Stimulated activated CD4-positive, alpha-beta T cell treated with anti-CD3 and anti-CD28 coated beads, Interleukin-15, amount 100 ng/mL, for 48 hours (primary cell): ENCODE measurements at regions not wholly inside any gene's neighbourhood (a gene's known extent, or its start where the extent isn't known, plus 50 kb on each side); places are given as distances from the start of the nearest gene placed in this dataset.
"Not testable (repeated sequence)": the region's sequence is repeated elsewhere in the genome, so short reads cannot be mapped to it uniquely, and the experiment has no call there.

Source experiments
- DNase-seq, 2 donors: peaks; one replicate each; pipeline ENCODE4 v3.0.0-alpha.2; 2020; ENCODE audit warnings: low read depth in 2 of 2

- DNase-seq, result no peak
Observed at GRCh38 chr12:17358835-17359234, 731.2 kb downstream of the RERGL start.

GRCh38 chr12:17357396-17357795 lies 732.6 kb downstream of the RERGL start:
- DNase-seq, result no peak

- no peak for DNase-seq
Observed at GRCh38 chr12:17352164-17352563, 737.8 kb downstream of the RERGL start.

GRCh38 chr12:17348311-17348710 lies 741.7 kb downstream of the RERGL start:
- DNase-seq, result no peak

GRCh38 chr12:17344649-17345048 lies 738.7 kb upstream of the LMO3 start:
- no peak for DNase-seq

- no peak for DNase-seq
Observed at GRCh38 chr12:17342381-17342961, 736.5 kb upstream of the LMO3 start.

- DNase-seq, result no peak
Observed at GRCh38 chr12:17335487-17335886, 729.5 kb upstream of the LMO3 start.

- no peak for DNase-seq
Observed at GRCh38 chr12:17334784-17335183, 728.8 kb upstream of the LMO3 start.

GRCh38 chr12:17333287-17333686 lies 727.3 kb upstream of the LMO3 start:
- DNase-seq, result no peak

- no peak for DNase-seq
Observed at GRCh38 chr12:17326649-17327048, 720.7 kb upstream of the LMO3 start.

- no peak for DNase-seq
Observed at GRCh38 chr12:17322090-17322489, 716.1 kb upstream of the LMO3 start.

- DNase-seq, result no peak
Observed at GRCh38 chr12:17304503-17305347, 698.8 kb upstream of the LMO3 start.

- DNase-seq, result no peak
Observed at GRCh38 chr12:17302001-17302400, 696.0 kb upstream of the LMO3 start.

GRCh38 chr12:17301544-17301943 lies 695.6 kb upstream of the LMO3 start:
- no peak for DNase-seq

GRCh38 chr12:17296882-17297281 lies 690.9 kb upstream of the LMO3 start:
- no peak for DNase-seq

- no peak for DNase-seq
Observed at GRCh38 chr12:17286874-17287273, 680.9 kb upstream of the LMO3 start.

- no peak for DNase-seq
Observed at GRCh38 chr12:17284873-17285272, 678.9 kb upstream of the LMO3 start.

GRCh38 chr12:17283563-17283962 lies 677.6 kb upstream of the LMO3 start:
- DNase-seq, result no peak

GRCh38 chr12:17282169-17282568 lies 676.2 kb upstream of the LMO3 start:
- DNase-seq, result not testable (repeated sequence)

GRCh38 chr12:17278946-17279345 lies 673.0 kb upstream of the LMO3 start:
- no peak for DNase-seq

- DNase-seq, result no peak
Observed at GRCh38 chr12:17276196-17276595, 670.2 kb upstream of the LMO3 start.

GRCh38 chr12:17266856-17267255 lies 660.9 kb upstream of the LMO3 start:
- no peak for DNase-seq

GRCh38 chr12:17264603-17265002 lies 658.6 kb upstream of the LMO3 start:
- no peak for DNase-seq

- no peak for DNase-seq
Observed at GRCh38 chr12:17239874-17240273, 633.9 kb upstream of the LMO3 start.
